CD4-positive, alpha-beta T cell treated with Interleukin-10 for 1 hour (primary cell): ENCODE measurements at regions not wholly inside any gene's neighbourhood (a gene's known extent, or its start where the extent isn't known, plus 50 kb on each side); places are given as distances from the start of the nearest gene placed in this dataset.
"Not testable (repeated sequence)": the region's sequence is repeated elsewhere in the genome, so short reads cannot be mapped to it uniquely, and the experiment has no call there.

Experiments used
- DNase-seq: peaks from one replicate; pipeline ENCODE4 v3.0.0-alpha.2; 2020

GRCh38 chr21:25487046-25487594 lies 120.2 kb downstream of the MRPL39 start:
- no peak for DNase-seq

GRCh38 chr21:25485914-25486313 lies 121.4 kb downstream of the MRPL39 start:
- DNase-seq: no peak

DNA sequence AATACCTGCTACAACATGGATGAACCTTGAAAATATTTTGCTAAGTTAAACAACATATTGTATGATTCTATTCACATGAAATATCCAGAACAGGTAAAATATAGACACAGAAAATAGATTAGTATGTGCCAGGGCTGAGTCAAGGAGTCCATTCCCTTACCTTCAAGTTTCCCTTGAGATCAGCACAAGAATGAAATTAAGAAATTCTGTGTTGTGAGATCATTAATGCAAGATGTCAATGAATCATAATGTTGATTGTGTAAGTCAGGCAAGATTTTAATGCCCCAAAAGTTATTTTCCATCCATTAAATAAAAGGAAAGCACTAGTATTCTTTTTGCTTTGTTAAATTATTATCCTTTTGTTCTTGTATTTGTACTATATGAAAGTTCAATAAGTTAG lies 139.4 kb downstream of the MRPL39 start:
- no peak for DNase-seq

DNA sequence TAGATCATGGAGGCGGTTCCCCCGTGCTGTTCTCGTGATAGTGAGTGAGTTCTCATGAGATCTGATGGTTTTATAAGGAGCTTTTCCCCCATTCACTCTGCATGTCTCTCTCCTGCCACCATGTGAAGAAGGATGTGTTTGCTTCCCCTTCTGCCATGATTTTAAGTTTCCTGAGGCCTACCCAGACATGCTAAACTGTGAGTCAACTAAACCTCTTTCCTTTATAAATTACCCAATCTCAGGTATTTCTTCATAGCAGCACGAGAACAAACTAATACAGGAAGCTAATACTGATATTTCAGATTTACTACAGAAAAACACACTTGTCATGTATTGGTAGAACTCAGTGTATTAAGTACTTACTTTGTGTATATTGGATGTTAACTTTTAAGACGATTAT lies 140.2 kb downstream of the MRPL39 start:
- not testable (repeated sequence) for DNase-seq

- DNase-seq: no peak
These were observed 140.8 kb downstream of the MRPL39 start for GRCh38 chr21:25466470-25466869.

- DNase-seq: no peak
These were observed 142.0 kb downstream of the MRPL39 start for GRCh38 chr21:25465263-25465662.

DNA sequence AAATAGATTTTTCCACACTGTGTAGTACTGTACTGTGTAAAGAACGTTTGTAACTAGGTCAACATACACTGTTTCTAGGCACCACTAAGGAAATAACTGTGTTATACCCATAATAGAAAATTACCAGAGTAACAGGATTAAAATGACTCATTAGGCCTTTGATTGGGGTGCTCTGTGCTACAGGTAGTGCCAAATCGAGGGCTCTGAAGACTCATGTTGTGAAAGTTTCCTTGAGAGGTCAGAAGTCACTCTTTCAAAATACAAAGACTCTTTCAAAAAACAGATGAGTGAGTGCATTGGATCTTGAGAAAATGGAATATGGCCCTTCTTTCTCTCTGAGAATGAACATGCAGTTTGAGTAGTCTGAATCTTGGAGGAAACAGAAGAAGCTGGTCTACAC lies 143.0 kb downstream of the MRPL39 start:
- peak; percentile 44 for DNase-seq

DNA sequence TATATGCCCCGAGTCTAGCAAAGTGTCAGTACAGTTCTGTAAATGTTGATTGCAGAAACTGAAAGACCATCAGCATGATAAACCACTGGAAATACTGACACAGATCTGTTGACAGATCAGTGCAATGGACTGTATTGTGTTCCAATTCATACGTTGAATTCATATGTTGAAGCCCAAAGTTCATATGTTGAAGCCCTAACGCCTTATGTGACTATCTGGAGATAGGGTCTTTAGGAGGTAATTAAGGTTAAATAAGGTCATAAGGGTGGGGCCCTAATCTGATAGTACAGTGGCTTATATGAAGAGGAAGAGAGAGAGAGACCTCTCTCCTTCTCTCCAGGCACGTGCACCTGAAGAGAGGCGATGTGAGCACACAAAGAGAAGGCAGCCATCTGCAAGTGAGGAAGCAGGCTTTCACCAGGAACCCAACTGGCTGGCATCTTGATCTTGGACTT lies 144.7 kb downstream of the MRPL39 start:
- DNase-seq: no peak

DNA sequence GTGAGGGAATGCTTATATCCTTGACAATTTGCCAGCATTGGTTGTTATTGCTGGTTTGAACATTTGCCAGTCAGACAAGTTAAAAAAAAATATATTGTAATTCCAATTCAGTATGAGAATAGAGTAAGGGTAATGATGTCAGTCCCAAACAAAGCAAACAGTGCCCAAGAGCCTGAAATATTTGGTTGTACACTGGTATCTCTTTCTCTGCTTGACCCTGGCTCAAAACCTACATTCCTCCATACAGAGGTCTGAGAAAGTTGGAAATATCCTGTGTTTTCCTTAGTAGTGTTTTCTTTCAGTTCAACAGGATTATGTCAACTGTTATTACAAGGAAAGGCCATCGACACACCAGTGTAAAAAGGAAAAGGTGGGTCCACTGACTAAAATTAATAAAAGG lies 145.6 kb downstream of the MRPL39 start:
- no peak for DNase-seq

- no peak for DNase-seq
These were observed 147.3 kb downstream of the MRPL39 start for GRCh38 chr21:25459993-25460392.

DNA sequence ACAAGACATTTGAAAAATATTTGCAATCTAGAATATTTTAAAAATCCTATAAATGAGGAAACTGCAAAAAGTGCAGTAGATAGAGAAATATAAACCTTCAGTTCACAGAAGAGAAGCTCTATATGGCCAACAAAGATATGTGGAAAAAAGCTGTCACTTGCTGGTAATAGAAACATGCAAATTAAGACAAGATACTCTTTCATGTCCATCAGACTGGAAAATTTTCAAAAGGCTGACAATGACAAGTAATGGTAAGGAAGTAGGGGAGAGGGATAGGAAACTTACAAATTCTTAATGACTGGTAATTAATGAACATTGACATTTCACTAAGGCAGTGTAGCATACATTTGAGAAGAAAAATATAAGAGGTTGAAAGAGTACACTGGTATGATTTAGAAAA lies 147.9 kb downstream of the MRPL39 start:
- no peak for DNase-seq

DNA sequence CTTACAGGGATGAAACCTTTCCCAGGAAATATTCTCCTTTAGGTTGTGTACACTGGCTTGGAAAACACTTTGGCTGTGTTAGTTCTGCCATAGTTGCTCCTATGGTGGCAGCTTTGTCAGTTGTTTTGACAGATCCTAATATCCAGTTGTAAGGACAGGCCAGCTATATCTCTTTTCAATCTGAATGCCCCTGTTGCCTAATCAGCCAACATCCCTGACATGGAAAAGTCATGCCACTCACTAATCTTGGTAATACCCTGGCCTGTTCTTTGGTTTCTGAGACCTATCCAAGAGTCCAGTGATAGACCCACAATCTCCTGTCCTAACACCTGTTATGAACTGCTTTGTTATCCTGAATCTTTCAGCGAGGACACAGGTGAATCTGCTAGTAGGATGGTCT lies 148.8 kb downstream of the MRPL39 start:
- DNase-seq: no peak

DNA sequence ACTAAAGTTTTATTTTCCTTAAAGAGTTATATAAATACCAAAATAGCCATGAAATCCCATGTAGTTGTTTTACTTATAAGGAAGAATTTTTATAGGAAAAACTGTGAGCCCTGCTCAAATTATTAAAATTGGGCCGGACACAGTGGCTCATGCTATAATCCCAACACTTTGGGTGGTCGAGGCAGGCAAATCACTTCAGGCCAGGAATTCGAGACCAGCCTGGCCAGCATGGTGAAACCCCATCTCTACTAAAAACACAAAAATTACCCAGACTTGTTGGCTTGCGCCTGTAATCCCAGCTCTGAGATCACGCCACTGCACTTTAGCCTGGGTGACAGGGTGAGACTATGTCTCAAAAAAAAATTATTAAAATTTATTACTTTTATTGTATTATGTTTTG lies 149.3 kb downstream of the MRPL39 start:
- no peak for DNase-seq

DNA sequence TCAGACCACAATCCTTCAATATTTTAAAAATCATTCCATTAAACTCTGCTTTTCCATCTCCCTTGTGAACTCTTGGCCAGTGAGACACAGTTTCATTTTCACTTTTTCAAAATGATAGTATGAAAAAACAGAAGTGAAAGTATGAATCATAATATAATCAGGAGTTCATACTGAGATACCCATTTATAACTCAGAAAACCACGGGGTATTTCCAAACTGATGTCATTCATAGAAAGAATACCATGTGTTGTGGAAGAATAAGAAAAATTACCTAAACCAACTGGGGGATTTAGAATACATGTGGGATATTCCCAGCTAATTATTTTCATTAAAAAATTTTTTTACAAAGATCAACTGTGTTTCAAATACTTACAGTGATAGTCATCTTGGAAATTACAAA lies 149.9 kb downstream of the MRPL39 start:
- peak; percentile 76 for DNase-seq

GRCh38 chr21:25456672-25457071 lies 150.6 kb downstream of the MRPL39 start:
- peak; percentile 58 for DNase-seq

DNA sequence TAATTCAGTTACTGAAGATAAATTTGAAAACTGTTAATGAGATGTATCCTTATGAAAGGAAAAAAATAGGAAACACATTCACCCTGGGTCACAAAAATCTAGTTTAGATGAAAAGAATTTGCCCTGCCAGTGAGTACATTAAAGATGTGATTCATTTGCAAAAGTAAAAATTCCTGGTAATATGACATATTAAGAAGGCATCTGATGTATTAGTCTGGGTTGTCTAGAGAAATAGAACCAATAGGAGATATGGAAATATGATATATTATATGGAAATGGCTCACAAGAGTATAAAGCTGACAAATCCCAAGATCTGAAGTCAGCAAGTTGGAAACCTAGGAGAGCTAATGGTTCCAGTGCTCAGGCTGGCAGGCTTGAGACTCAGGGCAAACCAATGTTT lies 153.8 kb downstream of the MRPL39 start:
- DNase-seq: no peak

DNA sequence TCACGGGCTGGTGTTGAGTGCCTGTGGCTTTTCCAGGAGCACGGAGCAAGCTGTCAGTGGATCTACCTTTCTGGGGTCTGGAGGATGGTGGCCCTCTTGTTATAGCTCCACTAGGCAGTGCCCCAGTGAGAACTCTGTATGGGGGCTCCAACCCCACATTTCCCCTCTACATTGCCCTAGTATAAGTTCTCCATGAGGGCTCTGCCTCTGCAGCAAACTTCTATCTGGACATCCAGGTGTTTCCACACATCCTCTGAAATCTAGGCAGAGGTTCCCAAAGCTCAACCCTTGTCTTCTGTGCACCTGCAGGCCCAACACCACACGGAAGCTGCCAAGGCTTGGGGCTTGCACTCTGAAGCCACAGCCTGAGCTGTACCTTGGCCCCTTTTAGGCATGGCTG lies 157.3 kb downstream of the MRPL39 start:
- DNase-seq: no peak

DNA sequence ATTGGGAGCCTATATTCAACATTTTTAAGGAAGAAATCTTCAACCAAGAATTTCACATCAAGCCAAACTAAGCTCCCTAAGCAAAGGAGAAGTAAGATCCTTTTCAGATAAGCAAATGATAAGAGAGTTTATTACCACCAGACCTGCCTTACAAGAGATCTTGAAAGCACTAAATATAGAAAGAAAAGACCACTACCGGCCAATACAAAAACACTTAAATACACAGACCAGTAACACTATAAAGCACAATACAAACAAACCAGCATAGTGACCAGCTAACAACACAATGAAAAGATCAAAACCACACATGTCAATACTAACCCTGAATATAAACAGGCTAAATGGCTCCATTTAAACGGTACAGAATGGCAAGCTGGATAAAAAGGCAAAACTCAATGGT lies 165.4 kb downstream of the MRPL39 start:
- DNase-seq: no peak

DNA sequence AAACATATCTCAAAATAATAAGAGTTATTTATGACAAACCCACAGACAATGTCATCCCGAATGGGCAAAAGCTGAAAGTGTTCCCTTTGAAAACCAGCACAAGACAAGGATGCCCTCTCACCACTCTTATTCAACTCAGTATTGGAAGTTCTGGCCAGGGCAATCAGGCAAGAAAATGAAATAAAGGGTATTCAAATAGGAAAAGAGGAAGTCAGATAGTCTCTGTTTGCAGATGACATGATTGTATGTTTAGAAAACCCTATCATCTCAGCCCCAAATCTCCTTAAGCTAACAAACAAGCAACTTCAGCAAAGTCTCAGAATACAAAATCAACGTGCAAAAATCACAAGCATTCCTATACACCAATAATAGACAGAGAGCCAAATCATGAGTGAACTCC lies 169.8 kb downstream of the MRPL39 start:
- DNase-seq: not testable (repeated sequence)

- DNase-seq: no peak
These were observed 178.7 kb downstream of the MRPL39 start for GRCh38 chr21:25428537-25428936.

DNA sequence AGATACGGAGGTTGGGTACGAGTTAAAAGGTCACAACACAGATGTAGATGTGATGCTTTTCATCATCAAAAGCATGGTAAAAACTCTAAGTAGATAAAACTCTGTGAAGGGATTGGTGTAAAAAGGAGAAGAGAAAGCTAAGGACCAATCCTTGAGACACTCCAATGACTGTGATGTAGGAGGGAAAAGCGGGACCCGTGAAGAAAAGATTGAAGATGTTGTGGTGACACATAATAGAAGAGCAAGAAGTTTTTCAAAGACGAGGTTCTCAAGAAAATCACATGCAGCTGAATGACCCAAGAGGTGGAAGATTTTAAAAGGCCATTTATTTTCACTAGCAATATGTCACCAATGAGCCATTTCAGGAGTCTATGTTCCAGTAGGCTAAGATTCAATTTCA lies 179.5 kb downstream of the MRPL39 start:
- DNase-seq: no peak

DNA sequence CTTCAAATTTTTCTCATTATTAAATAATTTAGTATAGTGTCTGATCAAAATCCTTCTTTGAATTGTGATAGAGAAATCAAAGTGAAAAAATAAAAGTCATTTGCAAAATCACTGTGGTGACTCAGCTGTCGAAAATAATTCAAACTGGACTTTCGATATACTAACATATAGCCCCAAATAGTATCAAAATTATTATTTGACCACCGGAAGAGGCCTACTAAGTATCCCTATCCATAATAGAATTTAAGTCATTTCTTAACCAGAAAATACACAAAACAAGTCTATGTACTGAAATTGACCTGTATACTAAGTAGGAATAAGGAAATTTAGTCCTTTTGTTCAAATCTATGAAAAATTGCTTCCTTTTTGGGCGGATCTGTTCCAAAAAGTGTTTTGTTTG lies 180.7 kb downstream of the MRPL39 start:
- no peak for DNase-seq

DNA sequence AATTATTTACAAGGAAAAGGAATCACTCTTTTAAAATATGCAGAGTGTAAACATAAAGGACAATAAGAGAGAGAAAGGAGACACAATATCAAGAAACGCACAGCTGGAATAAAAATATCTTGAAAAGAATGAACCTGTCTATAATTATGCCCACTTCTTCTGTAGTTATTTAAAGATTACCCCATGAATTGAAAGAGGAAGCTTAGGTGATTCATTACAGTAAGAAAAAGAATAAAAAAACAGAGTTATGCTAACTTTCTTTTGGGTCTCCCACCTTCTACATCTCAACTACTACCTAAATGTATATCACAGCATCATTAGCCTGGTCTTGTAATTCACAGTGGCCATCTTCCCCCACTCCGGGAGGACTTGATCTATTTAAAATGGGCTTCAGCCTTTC lies 182.1 kb downstream of the MRPL39 start:
- no peak for DNase-seq

- no peak for DNase-seq
These were observed 182.6 kb downstream of the MRPL39 start for GRCh38 chr21:25424634-25425033.

DNA sequence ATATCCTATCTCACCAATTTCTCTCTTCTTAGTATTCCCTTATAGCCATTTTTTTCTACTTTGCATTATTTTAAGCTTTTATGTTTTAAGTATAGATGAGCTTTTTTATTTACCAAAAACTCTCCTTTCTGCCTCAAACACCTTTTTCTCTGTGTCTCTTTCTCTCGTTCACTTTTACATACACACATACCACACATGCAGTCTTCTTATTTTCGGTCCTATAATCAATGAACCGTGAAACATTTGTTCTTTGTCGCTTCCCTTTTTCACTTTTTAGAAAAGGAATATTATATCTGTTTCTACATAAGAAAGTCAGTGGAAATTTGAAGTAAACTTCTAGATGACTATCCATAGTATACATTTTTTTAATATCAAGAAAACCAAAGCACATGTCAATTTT lies 183.2 kb downstream of the MRPL39 start:
- no peak for DNase-seq
